Kidney (tissue), 13 donors: ENCODE measurements at regions not wholly inside any gene's neighbourhood (a gene's known extent, or its start where the extent isn't known, plus 50 kb on each side); places are given as distances from the start of the nearest gene placed in this dataset.

Experiments used
- DNase-seq, 5 donors: peaks; one replicate each; pipeline ENCODE4 v3.0.0-alpha.2; 2013 to 2020
- FAIRE-seq: peaks from 2 replicates; lab custom pipeline; 2012; peaks lifted over from hg19 to GRCh38; lab: Jason Lieb, UNC
- H3K27ac ChIP-seq, 2 donors: one replicate each; pipeline ENCODE4 v1.7.0; 2013; ENCODE audit warnings: low read depth in 2 of 2, low read length in 2 of 2, inconsistent platforms in 1 of 2
- H3K27me3 ChIP-seq: one replicate; pipeline ENCODE4 v1.7.1; 2013; ENCODE audit warnings: low read length, inconsistent platforms; ENCODE audit not compliant: control insufficient read depth, insufficient read depth
- H3K36me3 ChIP-seq, 3 donors: one replicate each; pipeline versions ENCODE4 v1.7.0 to v1.7.1; 2013; ENCODE audit warnings: low read length in 3 of 3, control low read depth in 1 of 3, inconsistent platforms in 1 of 3; ENCODE audit not compliant: insufficient read depth in 3 of 3, control insufficient read depth in 2 of 3
- H3K4me1 ChIP-seq, 3 donors: one replicate each; pipeline versions ENCODE4 v1.7.0 to v1.7.1; 2013; ENCODE audit warnings: low read length in 3 of 3, inconsistent platforms in 1 of 3, low read depth in 1 of 3; ENCODE audit not compliant: control insufficient read depth in 2 of 3, insufficient read depth in 2 of 3
- H3K4me3 ChIP-seq, 3 donors: one replicate each; pipeline versions ENCODE4 v1.7.0 to v1.8.1; 2013; ENCODE audit warnings: low read length in 3 of 3, control low read depth in 1 of 3, inconsistent platforms in 1 of 3
- H3K9ac ChIP-seq, 3 donors: one replicate each; pipeline versions ENCODE4 v1.7.0 to v1.7.1; 2013; ENCODE audit warnings: low read length in 3 of 3, control low read depth in 1 of 3, inconsistent platforms in 1 of 3
- H3K9me3 ChIP-seq, 3 donors: one replicate each; pipeline versions ENCODE4 v1.7.0 to v1.7.1; 2013; ENCODE audit warnings: low read length in 3 of 3, control low read depth in 1 of 3, inconsistent platforms in 1 of 3; ENCODE audit not compliant: control insufficient read depth in 2 of 3, insufficient read depth in 1 of 3
- CTCF ChIP-seq: IDR thresholded peaks from 3 replicates; pipeline ENCODE4 v1.5.1; 2012; ENCODE audit warnings: mild to moderate bottlenecking, moderate library complexity, borderline replicate concordance; ENCODE audit not compliant: insufficient read depth; ENCODE audit errors: extremely low read depth
- intact Hi-C: fragments of 100-400 bp; cut with DNase I; formaldehyde crosslinking; loops from one replicate; pipeline ENCODE4 v1.11.1; 2022
- donor health status: control.
- donor health status: control.
- donor health status: control.
- donor health status: control.
- donor health status: control.
- donor health status: DM: yes; HTN: yes; CAD: no.
- donor health status: Normal renal cell carcinoma (clear cell type).

GRCh38 chrX:26511589-26512363 lies 295.8 kb downstream of the MAGEB5 start:
- DNase-seq (no peak), FAIRE-seq (no peak)
- intact Hi-C loops, result no loop called here
- Histone ChIP-seq H3K27me3 (no peaks in the 10 kb centered on the region), H3K9me3 (no peaks in the 10 kb centered on the region), H3K27ac (no peak overlapping the region), H3K4me3 (no peak overlapping the region), H3K9ac (no peak overlapping the region), H3K36me3 (no peaks in the 10 kb centered on the region), H3K4me1 (no peaks in the 10 kb centered on the region)
- TF ChIP-seq CTCF, result no peak

DNA sequence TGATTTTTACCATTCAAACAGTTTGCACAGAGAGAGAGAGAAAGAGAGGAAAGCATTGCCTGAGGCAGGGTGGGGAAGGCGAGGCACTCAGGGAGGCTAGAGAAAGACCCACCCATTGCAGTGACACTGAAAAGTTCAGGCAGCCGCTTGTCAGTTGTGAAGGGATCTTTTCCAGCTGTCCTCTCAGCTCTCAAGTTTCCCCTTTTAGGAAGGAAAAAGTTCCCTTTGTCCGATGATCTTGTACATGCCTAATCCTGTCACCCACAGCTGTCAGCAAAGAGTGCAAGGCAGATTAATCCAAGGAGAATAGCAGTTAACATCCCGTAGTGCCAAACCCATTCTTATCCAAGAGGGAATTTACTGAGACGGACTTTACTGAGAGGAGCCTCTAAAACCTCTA lies 255.0 kb downstream of the MAGEB5 start:
- H3K9ac ChIP-seq, result no peak overlapping the region
- no peak for FAIRE-seq

DNA sequence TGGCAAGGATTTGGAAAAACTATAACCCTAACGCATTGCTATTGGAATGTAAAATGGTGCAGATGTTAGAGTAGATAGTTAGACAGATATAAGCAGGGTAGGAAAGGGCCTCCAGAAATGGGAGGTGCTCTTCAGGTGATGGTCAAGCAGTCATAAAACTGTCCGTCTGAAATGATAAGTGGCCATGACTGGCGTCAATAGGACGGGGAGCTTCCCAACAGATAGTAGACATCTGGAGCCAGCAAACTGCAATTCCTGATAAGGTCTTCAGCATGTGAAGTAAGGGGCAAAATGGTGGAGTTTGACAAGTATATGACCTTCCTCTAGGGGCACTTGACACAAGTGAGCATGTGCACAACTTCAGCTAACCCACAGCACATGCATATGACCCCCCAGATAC lies 250.4 kb downstream of the MAGEB5 start:
- H3K9ac ChIP-seq, result no peak overlapping the region
- no peaks in the 10 kb centered on the region for H3K27me3 ChIP-seq
- FAIRE-seq, result peak; percentile 39
- DNase-seq, result no peak
- no peaks in the 10 kb centered on the region for H3K36me3 ChIP-seq
- TF ChIP-seq CTCF, result no peak
- H3K27ac ChIP-seq, result no peak overlapping the region
- intact Hi-C loops, result no loop called here
- no peak overlapping the region for H3K4me3 ChIP-seq
- no peaks in the 10 kb centered on the region for H3K4me1 ChIP-seq
- no peaks in the 10 kb centered on the region for H3K9me3 ChIP-seq

More for the DNA sequence above, 255.0 kb downstream of the MAGEB5 start:
- H3K27me3 ChIP-seq, result no peaks in the 10 kb centered on the region
- H3K4me3 ChIP-seq, result no peak overlapping the region
- no peak for TF ChIP-seq CTCF
- no peaks in the 10 kb centered on the region for H3K36me3 ChIP-seq
- H3K4me1 ChIP-seq, result no peaks in the 10 kb centered on the region
- intact Hi-C loops, result no loop called here
- no peak for DNase-seq
- no peak overlapping the region for H3K27ac ChIP-seq
- H3K9me3 ChIP-seq, result no peaks in the 10 kb centered on the region
